IPS-NIHi7 (cell line): ENCODE measurements at regions not wholly inside any gene's neighbourhood (a gene's known extent, or its start where the extent isn't known, plus 50 kb on each side); places are given as distances from the start of the nearest gene placed in this dataset.

ENCODE experiments used
- DNase-seq: peaks from one replicate; pipeline ENCODE4 v3.0.0; 2012; ENCODE audit warnings: mixed read lengths; ENCODE audit errors: extremely low spot score

- DNase-seq, result peak; percentile 18
Measured at GRCh38 chr2:177118636-177119035, 94.0 kb upstream of the HNRNPA3 start.

- no peak for DNase-seq
Measured at GRCh38 chr2:177119099-177119498, 93.5 kb upstream of the HNRNPA3 start.

DNA sequence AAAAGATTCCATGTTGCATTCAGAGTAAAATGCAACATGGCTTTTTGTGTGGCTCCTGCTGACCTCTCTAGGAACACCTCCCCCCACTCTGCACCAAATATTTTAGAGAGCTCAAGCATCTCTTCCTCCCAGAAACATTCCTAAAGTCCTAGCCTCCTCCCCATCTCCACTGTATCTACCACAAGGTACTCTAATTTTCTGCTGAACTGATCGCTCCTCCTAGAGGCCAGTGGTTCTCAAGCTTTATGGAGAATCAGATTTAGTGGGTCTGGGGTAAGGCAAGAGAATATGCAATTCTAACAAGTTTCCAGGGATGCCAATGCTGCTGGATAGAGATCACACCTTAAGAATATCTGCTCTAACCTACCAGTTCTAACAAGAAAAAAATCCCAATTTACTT, 89.5 kb upstream of the HNRNPA3 start:
- DNase-seq, result no peak

DNA sequence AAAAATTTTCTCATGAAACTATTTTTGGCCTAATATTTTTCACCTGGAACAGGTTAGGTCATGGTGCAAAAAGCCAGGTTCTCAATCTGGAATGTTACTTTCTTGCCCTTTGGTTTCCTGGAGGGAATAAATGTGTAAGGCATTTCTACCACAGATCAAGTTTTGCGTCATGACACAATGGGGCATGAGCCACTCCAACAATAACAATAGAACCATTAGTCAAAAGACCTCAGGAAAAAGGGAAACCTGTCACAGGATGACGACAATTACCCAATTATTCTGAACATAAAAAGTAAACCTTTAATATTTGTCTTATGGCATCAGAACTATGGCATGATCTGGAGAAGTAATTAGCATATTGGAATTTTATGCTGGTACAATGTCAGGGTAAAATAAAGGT, 88.2 kb upstream of the HNRNPA3 start:
- DNase-seq, result no peak

DNA sequence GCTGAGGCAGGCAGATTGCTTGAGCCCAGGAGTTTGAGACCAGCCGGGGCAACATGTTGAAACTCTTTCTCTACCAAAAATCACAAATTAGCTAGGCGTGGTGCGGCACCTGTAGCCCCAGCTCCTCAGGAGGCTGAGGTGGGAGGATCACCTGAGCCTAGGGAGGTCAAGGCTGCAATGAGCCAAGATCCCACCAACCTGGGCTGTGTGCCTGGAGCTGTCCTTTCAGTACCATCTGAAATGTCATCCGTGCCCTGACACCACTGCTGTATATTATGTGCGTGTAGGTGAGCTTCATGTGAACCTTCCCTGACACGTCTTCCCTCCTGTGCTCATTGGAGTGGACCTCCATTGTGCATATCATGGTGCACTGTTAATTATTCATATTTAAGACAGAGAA, 84.8 kb upstream of the HNRNPA3 start:
- no peak for DNase-seq

GRCh38 chr2:177129610-177130009, 83.0 kb upstream of the HNRNPA3 start:
- no peak for DNase-seq

- DNase-seq, result no peak
Measured at GRCh38 chr2:177131858-177132257, 80.7 kb upstream of the HNRNPA3 start.

DNA sequence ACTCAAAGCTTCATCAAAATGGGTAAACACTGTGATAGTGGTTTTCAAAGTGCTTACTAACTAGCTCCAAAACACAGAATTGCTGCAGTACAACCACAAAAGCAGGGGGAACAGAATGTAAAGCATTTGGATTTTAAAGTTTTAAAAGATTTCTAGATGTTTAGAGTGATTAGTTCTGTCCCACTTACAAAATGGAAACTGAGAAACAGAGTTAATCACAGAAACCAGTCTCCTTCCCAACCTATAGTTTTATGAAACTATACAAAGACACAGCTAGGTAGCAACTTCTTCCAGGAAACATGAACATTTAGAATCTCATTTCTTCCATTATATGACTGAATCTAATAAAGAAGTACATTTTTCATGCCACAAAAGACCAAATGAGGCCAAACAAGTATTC, 73.8 kb upstream of the HNRNPA3 start:
- no peak for DNase-seq

- DNase-seq, result no peak
Measured at GRCh38 chr2:177141866-177142265, 70.7 kb upstream of the HNRNPA3 start.

DNA sequence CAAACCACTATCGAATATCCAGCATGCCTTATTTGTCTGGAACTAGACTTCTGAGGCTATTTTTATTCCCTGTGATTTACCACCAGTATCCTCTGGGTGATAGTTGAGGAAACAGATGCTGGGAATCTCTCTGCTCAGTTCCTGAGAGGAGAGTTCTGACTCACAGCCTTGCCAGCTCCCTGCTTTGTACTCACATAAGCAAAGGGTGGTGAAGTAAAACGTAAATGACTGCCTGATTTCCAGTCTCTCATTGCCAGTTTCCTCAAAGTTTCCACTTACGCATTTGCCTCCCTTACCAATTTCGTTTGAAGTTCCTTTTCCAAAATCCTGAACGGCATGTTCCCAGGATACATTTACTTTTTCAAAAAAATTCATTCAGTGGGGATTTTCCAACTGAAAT, 69.2 kb upstream of the HNRNPA3 start:
- peak; percentile 43 for DNase-seq

GRCh38 chr2:177147093-177147694, 65.4 kb upstream of the HNRNPA3 start:
- DNase-seq, result peak; percentile 27

- DNase-seq, result no peak
Measured at GRCh38 chr2:177147834-177148445, 64.7 kb upstream of the HNRNPA3 start.

DNA sequence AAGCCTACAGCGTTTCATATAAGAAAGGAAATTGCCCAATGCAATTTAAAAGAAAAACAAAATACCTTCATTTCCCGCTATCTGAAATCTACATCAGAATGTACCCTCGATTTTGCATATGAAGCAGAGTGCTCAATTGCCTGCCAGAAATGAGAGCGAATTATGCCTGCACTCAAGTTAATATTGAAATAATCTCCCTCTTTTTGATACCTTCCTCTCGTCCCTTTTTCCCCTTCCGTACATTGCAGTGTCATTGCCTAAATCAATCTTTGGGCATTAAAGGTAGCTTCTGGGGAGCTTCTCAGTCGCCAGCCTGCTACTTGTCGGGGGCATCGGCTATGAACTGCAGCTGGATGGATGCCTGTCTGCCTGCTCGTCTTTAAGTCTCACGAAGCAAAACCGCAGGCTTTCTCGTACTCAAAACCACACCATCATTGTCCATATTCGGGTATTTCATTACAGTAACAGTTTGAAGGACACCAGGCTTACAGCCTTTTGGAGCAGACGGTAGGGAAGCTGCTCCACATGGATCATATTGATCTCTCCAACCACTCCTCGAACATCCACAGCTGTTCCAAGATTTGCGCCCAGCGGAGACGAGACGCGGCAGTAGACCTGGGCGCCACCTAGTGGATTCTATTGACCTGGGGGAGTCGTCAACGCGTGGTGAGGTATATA, 64.0 kb upstream of the HNRNPA3 start:
- DNase-seq, result peak; percentile 76

DNA sequence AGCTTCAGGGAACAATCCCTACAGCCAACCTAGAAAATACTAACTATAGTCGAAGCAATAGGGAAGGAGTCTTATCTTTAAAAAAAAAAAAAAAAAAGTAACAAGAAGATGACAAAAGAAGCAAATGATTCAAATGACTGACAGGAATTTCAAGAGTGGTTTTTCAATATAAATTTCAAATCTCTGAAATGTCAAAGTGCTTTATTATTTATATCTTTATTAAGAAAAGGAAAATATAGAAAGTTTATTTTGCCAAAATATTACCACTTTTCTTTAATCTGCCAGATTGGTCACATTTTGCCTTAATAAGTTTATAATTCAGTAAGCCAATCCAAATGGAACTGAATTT, 63.5 kb upstream of the HNRNPA3 start:
- no peak for DNase-seq

DNA sequence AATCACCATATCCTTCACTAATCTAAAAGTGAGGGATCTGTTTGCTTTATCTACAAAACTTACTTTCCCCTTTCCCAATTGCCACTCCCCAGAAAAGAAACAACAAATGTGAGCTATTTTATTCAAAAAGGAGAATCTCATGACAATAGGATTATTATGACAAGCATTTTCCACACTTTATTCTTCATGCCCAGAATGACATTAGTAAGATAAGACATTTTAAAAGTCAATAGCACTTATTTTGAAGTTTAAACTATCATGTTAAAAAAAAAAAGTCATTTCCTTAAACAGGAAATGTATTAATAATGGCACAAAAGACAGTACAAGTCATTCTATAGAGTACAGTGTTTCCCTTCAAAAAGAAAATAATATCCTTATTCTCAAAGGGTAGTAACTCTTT, 58.8 kb upstream of the HNRNPA3 start:
- no peak for DNase-seq

GRCh38 chr2:177154809-177155208, 57.8 kb upstream of the HNRNPA3 start:
- no peak for DNase-seq

DNA sequence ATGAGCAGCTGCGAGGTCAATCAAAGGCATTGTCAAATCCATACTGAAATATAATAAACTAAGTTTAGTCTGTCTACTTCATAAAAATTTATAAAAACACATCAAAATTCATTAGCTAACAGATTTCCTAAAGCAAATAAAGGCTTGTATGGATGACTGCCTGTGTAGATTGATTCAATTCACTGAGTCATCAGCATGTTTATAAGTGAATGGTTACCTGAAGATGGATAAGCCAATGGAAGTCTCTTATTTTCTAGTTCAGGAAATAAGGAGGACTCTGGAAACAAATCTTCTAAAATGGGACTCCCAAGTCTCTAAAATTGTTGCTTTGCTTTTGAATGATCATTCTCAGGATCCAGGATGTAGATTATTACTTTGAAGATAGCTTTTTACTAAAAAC, 57.0 kb upstream of the HNRNPA3 start:
- no peak for DNase-seq

GRCh38 chr2:177161741-177162460, 50.7 kb upstream of the HNRNPA3 start:
- DNase-seq, result no peak
